Stomach (tissue), 8 donors: ENCODE measurements at regions not wholly inside any gene's neighbourhood (a gene's known extent, or its start where the extent isn't known, plus 50 kb on each side); places are given as distances from the start of the nearest gene placed in this dataset.

Source experiments
- DNase-seq, 2 donors: peaks; one replicate each; pipeline versions ENCODE4 v3.0.0 to v3.0.0-alpha.2; 2013 to 2019
- H3K27ac ChIP-seq, 5 donors: fragments of 200-600 bp in 4 of 5; sonication (generic) in 4 of 5; one replicate each; pipeline ENCODE4 v1.5.1; 2013 to 2019; ENCODE audit warnings: mild to moderate bottlenecking in 1 of 5, moderate library complexity in 1 of 5
- H3K27me3 ChIP-seq, 3 donors: fragments of 200-600 bp; sonication (generic); one replicate each; pipeline ENCODE4 v1.5.1; 2017 to 2019; ENCODE audit warnings: mixed run types in 1 of 3
- H3K36me3 ChIP-seq, 4 donors: fragments of 200-600 bp; sonication (generic); 1 replicate in 3 of 4; 2 replicates in 1 of 4; pipeline ENCODE4 v1.5.1; 2016 to 2019
- H3K4me1 ChIP-seq, 4 donors: fragments of 200-600 bp; sonication (generic); one replicate each; pipeline ENCODE4 v1.5.1; 2016 to 2019
- H3K4me3 ChIP-seq, 4 donors: fragments of 200-600 bp; sonication (generic) in 3 of 4; one replicate each; pipeline ENCODE4 v1.5.1; 2016 to 2019; ENCODE audit warnings: mild to moderate bottlenecking in 1 of 4
- H3K9me3 ChIP-seq, 4 donors: fragments of 200-600 bp; sonication (generic); one replicate each; pipeline ENCODE4 v1.5.1; 2016 to 2019
- CTCF ChIP-seq, 7 experiments: fragments of 450-650 bp in 4 of 7; fragments of 200-600 bp in 3 of 7; sonication (generic) in 3 of 7; IDR thresholded peaks; one replicate each; pipeline ENCODE4 v1.5.1; 2016 to 2019; ENCODE audit warnings: antibody characterized with exemption in 7 of 7, control low read depth in 2 of 7, mild to moderate bottlenecking in 1 of 7
- EP300 ChIP-seq: sonication (generic); formaldehyde crosslinking; IDR thresholded peaks from one replicate; pipeline ENCODE4 v1.6.1; 2017; ENCODE audit warnings: antibody characterized with exemption
- POLR2A ChIP-seq, 4 donors: fragments of 450-650 bp; IDR thresholded peaks; one replicate each; pipeline ENCODE4 v1.6.1; 2016; ENCODE audit warnings: antibody characterized with exemption in 4 of 4, control low read depth in 2 of 4, mild to moderate bottlenecking in 1 of 4, moderate library complexity in 1 of 4
- POLR2AphosphoS5 ChIP-seq, 3 donors: sonication (generic); formaldehyde crosslinking; IDR thresholded peaks; one replicate each; pipeline ENCODE4 v1.6.1; 2016; ENCODE audit warnings: antibody characterized with exemption in 3 of 3
- WGBS, 5 donors: extraction: QIAGEN DNeasy Blood & Tissue Kit in 3 of 5; methylation state at CpG; one replicate each; pipeline versions ENCODE4 v1.1.5 to v1.1.7; 2013 to 2018; 5-methylcytosine and 5-hydroxymethylcytosine counted together
- intact Hi-C: fragments of 100-400 bp; cut with DNase I; formaldehyde crosslinking; loops from one replicate; pipeline ENCODE4 v1.15.1; 2023; ENCODE audit warnings: low total_unique reads
- donor health status: healthy with polysubstance abuse.
- donor health status: Bipolar disorder and iron deficiency.
- donor health status: healthy.

- peaks cover 0 to 4% (median 0%) of the 10 kb centered on the region in 3 donors for H3K27me3 ChIP-seq
- H3K4me3 ChIP-seq = no peak overlapping the region
- H3K4me1 ChIP-seq = no peaks in the 10 kb centered on the region
- no peak overlapping the region for H3K27ac ChIP-seq
- H3K36me3 ChIP-seq = no peaks in the 10 kb centered on the region
- no peaks in the 10 kb centered on the region for H3K9me3 ChIP-seq
- no peak for TF ChIP-seq CTCF (IDR thresholded peaks at IDR 0.05)
- no peak for TF ChIP-seq EP300
- TF ChIP-seq POLR2A (IDR thresholded peaks at IDR 0.05) = no peak
- TF ChIP-seq POLR2AphosphoS5 (IDR thresholded peaks at IDR 0.05) = no peak
- intact Hi-C loops = no loop called here
- no peak for DNase-seq
- 85 to 89% (median 86%) methylated on average over 8 of the region's 8 CpGs for WGBS, 5 donors
Observed at GRCh38 chr4:11197631-11198341, 230.9 kb downstream of the HS3ST1 start.

GRCh38 chr4:11196927-11197522, 231.7 kb downstream of the HS3ST1 start:
- H3K4me1 ChIP-seq = no peaks in the 10 kb centered on the region
- H3K9me3 ChIP-seq = no peaks in the 10 kb centered on the region
- H3K27me3 ChIP-seq = peaks cover 0 to 5% (median 0%) of the 10 kb centered on the region in 3 donors
- TF ChIP-seq EP300 = no peak
- no peak for TF ChIP-seq POLR2A (IDR thresholded peaks at IDR 0.05)
- TF ChIP-seq CTCF (IDR thresholded peaks at IDR 0.05) = no peak
- no peak for TF ChIP-seq POLR2AphosphoS5 (IDR thresholded peaks at IDR 0.05)
- DNase-seq = no peak
- H3K4me3 ChIP-seq = no peak overlapping the region
- H3K27ac ChIP-seq = no peak overlapping the region
- WGBS, 5 donors = 62 to 69% (median 64%) methylated on average over 4 of the region's 4 CpGs
- no peaks in the 10 kb centered on the region for H3K36me3 ChIP-seq
- intact Hi-C loops = no loop called here

DNA sequence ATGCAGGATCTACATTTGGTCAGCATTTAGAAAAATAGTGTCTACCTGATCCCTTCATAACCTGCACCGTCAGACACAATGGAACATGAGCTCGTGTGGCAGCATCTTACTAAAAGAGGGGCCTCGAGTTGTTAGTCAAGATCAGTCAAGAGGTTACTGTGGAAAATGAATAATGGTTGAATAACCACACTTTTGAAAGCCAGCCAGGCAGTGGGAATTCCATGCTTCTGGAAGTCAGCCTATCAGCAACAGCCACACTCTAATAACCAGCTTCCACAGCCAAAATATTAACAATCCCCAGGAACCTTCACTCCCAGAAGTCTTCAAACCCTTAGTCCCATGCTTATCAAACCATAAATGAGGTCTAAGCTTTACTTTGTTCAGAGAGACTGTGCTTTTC, 234.3 kb downstream of the HS3ST1 start:
- 44 to 60% (median 54%) methylated on average over 3 of the region's 3 CpGs for WGBS, 5 donors
- Histone ChIP-seq H3K27ac (no peak overlapping the region), H3K4me3 (no peak overlapping the region), H3K9me3 (no peaks in the 10 kb centered on the region), H3K4me1 (peaks cover 0 to 5% (median 0%) of the 10 kb centered on the region in 4 donors), H3K27me3 (peaks cover 0 to 5% (median 0%) of the 10 kb centered on the region in 3 donors), H3K36me3 (no peaks in the 10 kb centered on the region)
- intact Hi-C loops = no loop called here
- DNase-seq = no peak
- no peak for TF ChIP-seq EP300
- TF ChIP-seq POLR2A (IDR thresholded peaks at IDR 0.05) = no peak
- TF ChIP-seq CTCF (IDR thresholded peaks at IDR 0.05) = no peak
- no peak for TF ChIP-seq POLR2AphosphoS5 (IDR thresholded peaks at IDR 0.05)

GRCh38 chr4:11189756-11190155, 238.9 kb downstream of the HS3ST1 start:
- Histone ChIP-seq H3K27ac (no peak overlapping the region), H3K36me3 (no peaks in the 10 kb centered on the region), H3K27me3 (peaks cover 0 to 5% (median 0%) of the 10 kb centered on the region in 3 donors), H3K9me3 (no peaks in the 10 kb centered on the region), H3K4me1 (peaks cover 0 to 5% (median 0%) of the 10 kb centered on the region in 4 donors), H3K4me3 (no peak overlapping the region)
- TF ChIP-seq EP300 (no peak), POLR2A (IDR thresholded peaks at IDR 0.05) (no peak), CTCF (IDR thresholded peaks at IDR 0.05) (no peak), POLR2AphosphoS5 (IDR thresholded peaks at IDR 0.05) (no peak)
- no peak for DNase-seq
- 31 to 41% (median 36%) methylated on average over 2 of the region's 2 CpGs for WGBS, 5 donors
- intact Hi-C loops = no loop called here
